ENCODE measurements at regions not wholly inside any gene's neighbourhood (a gene's known extent, or its start where the extent isn't known, plus 50 kb on each side); places are given as distances from the start of the nearest gene placed in this dataset.
"Not testable (repeated sequence)": the region's sequence is repeated elsewhere in the genome, so short reads cannot be mapped to it uniquely, and the experiment has no call there.

DNA sequence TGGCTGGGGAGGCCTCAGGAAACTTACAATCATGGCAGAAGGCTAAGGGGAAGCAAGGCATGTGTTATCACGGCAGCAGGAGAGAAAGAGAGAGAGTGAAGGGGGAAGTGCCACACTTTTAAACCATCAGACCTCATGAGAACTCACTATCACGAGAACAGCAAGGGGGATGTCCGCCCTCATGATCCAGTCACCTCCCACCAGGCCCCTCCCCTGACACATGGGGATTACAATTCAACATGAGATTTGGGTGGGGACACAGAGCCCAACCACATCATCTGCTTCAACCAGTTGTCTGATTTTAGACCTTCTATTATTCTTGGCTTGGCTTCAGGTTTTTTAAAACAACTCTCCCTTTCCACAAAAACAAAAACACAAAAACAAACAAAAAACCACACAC, 93.7 kb upstream of the BASP1 start:
- TF ChIP-seq ZNF274 (IDR thresholded peaks at IDR 0.05; ENCODE audit: low read depth, low read length); SUZ12 (IDR thresholded peaks at IDR 0.05; ENCODE audit: extremely low read depth, insufficient read depth, insufficient read length): not testable (repeated sequence)
